ENCODE measurements at regions not wholly inside any gene's neighbourhood (a gene's known extent, or its start where the extent isn't known, plus 50 kb on each side); places are given as distances from the start of the nearest gene placed in this dataset.

- FAIRE-seq, result peak; percentile 86
- dilution Hi-C loops (cut with MboI; ENCODE audit: extremely low pct_ligation_motif_present, low sequenced_read_pairs), result no loop called here
- H2AFZ ChIP-seq (ENCODE audit: control insufficient read depth, low read length), result peak overlapping the region; percentile 73
Observed at GRCh38 chr9:108142504-108143201, 653.1 kb upstream of the KLF4 start.

GRCh38 chr9:108142142-108142503 is 652.6 kb upstream of the KLF4 start:
- H3K9ac ChIP-seq (ENCODE audit: control insufficient read depth, extremely low read depth, insufficient read depth, low read length), result no peak overlapping the region
- DNase-seq (ENCODE audit: low read depth, low spot score) (no peak), FAIRE-seq (no peak)
- H3K36me3 ChIP-seq (ENCODE audit: control insufficient read depth in 2 of 2, extremely low read depth in 1 of 2, insufficient read depth in 2 of 2, low read length in 2 of 2), result no peaks in the 10 kb centered on the region
- H3K79me2 ChIP-seq (ENCODE audit: control insufficient read depth, insufficient read depth, low read length), result no peaks in the 10 kb centered on the region
- H3K9me3 ChIP-seq (ENCODE audit: control insufficient read depth, low read depth, low read length), result no peaks in the 10 kb centered on the region
- H2AFZ ChIP-seq (ENCODE audit: control insufficient read depth, low read length), result peak overlapping the region; percentile 73
- H3K9me1 ChIP-seq (ENCODE audit: control insufficient read depth, extremely low read depth, insufficient read depth, low read length), result no peaks in the 10 kb centered on the region
- H4K20me1 ChIP-seq (ENCODE audit: control insufficient read depth, extremely low read depth, insufficient read depth, low read length), result no peaks in the 10 kb centered on the region
- H3K4me2 ChIP-seq (ENCODE audit: control insufficient read depth, extremely low read depth, insufficient read depth, low read depth, low read length), result no peak overlapping the region
- no peak for TF ChIP-seq CTCF (optimal IDR thresholded peaks at IDR 0.05 in 1 of 3, IDR thresholded peaks at IDR 0.05 in 1 of 3, conservative IDR thresholded peaks at IDR 0.05 in 1 of 3; ENCODE audit: extremely low read depth in 1 of 3, insufficient read depth in 2 of 3, low read length in 3 of 3)
- TF ChIP-seq EZH2 (IDR thresholded peaks at IDR 0.05; ENCODE audit: low read length), result no peak
- no peaks in the 10 kb centered on the region for H3K27me3 ChIP-seq (ENCODE audit: control insufficient read depth, extremely low read depth, insufficient read depth, low read length)
- dilution Hi-C loops (cut with MboI; ENCODE audit: extremely low pct_ligation_motif_present, low sequenced_read_pairs), result no loop called here
- no peak overlapping the region for H3K27ac ChIP-seq (ENCODE audit: control insufficient read depth, insufficient read depth, low read length)
- H3K4me3 ChIP-seq (ENCODE audit: control insufficient read depth in 2 of 3, extremely low read depth in 1 of 3, insufficient read depth in 2 of 3, low read depth in 1 of 3, low read length in 3 of 3), result no peak overlapping the region
- H3K4me1 ChIP-seq (ENCODE audit: control insufficient read depth, extremely low read depth, insufficient read depth, low read length), result peaks cover 8% of the 10 kb centered on the region

More at GRCh38 chr9:108142504-108143201, 653.1 kb upstream of the KLF4 start:
- no peaks in the 10 kb centered on the region for H3K9me1 ChIP-seq (ENCODE audit: control insufficient read depth, extremely low read depth, insufficient read depth, low read length)
- no peak overlapping the region for H3K27ac ChIP-seq (ENCODE audit: control insufficient read depth, insufficient read depth, low read length)
- TF ChIP-seq EZH2 (IDR thresholded peaks at IDR 0.05; ENCODE audit: low read length) (no peak), CTCF (optimal IDR thresholded peaks at IDR 0.05 in 1 of 3, IDR thresholded peaks at IDR 0.05 in 1 of 3, conservative IDR thresholded peaks at IDR 0.05 in 1 of 3; ENCODE audit: extremely low read depth in 1 of 3, insufficient read depth in 2 of 3, low read length in 3 of 3) (peak in 1 of 3 experiments; percentile 17)
- no peaks in the 10 kb centered on the region for H3K27me3 ChIP-seq (ENCODE audit: control insufficient read depth, extremely low read depth, insufficient read depth, low read length)
- H3K4me1 ChIP-seq (ENCODE audit: control insufficient read depth, extremely low read depth, insufficient read depth, low read length), result peaks cover 8% of the 10 kb centered on the region
- no peaks in the 10 kb centered on the region for H3K9me3 ChIP-seq (ENCODE audit: control insufficient read depth, low read depth, low read length)
- no peaks in the 10 kb centered on the region for H4K20me1 ChIP-seq (ENCODE audit: control insufficient read depth, extremely low read depth, insufficient read depth, low read length)
- H3K79me2 ChIP-seq (ENCODE audit: control insufficient read depth, insufficient read depth, low read length), result no peaks in the 10 kb centered on the region
- no peak overlapping the region for H3K4me3 ChIP-seq (ENCODE audit: control insufficient read depth in 2 of 3, extremely low read depth in 1 of 3, insufficient read depth in 2 of 3, low read depth in 1 of 3, low read length in 3 of 3)
- DNase-seq (ENCODE audit: low read depth, low spot score), result no peak
- H3K4me2 ChIP-seq (ENCODE audit: control insufficient read depth, extremely low read depth, insufficient read depth, low read depth, low read length), result peak overlapping the region; percentile 41
- H3K36me3 ChIP-seq (ENCODE audit: control insufficient read depth in 2 of 2, extremely low read depth in 1 of 2, insufficient read depth in 2 of 2, low read length in 2 of 2), result no peaks in the 10 kb centered on the region
- H3K9ac ChIP-seq (ENCODE audit: control insufficient read depth, extremely low read depth, insufficient read depth, low read length), result no peak overlapping the region

All from keratinocyte (primary cell).